ENCODE measurements at regions not wholly inside any gene's neighbourhood (a gene's known extent, or its start where the extent isn't known, plus 50 kb on each side); places are given as distances from the start of the nearest gene placed in this dataset.
"Not testable (repeated sequence)": the region's sequence is repeated elsewhere in the genome, so short reads cannot be mapped to it uniquely, and the experiment has no call there.

GRCh38 chr1:114263343-114263742 lies 109.7 kb upstream of the SYT6 start:
- no peak for DNase-seq (ENCODE audit: low read depth)

- DNase-seq (ENCODE audit: low read depth): no peak
Measured at GRCh38 chr1:114262337-114262736, 108.7 kb upstream of the SYT6 start.

- no peak for DNase-seq (ENCODE audit: low read depth)
Measured at GRCh38 chr1:114260805-114261484, 107.3 kb upstream of the SYT6 start.

GRCh38 chr1:114259511-114260160 lies 106.0 kb upstream of the SYT6 start:
- DNase-seq (ENCODE audit: low read depth): no peak

- DNase-seq (ENCODE audit: low read depth): no peak
Measured at GRCh38 chr1:114258633-114259032, 105.0 kb upstream of the SYT6 start.

- no peak for DNase-seq (ENCODE audit: low read depth)
Measured at GRCh38 chr1:114258074-114258473, 104.4 kb upstream of the SYT6 start.

GRCh38 chr1:114257554-114257953 lies 103.9 kb upstream of the SYT6 start:
- no peak for DNase-seq (ENCODE audit: low read depth)

GRCh38 chr1:114253900-114254299 lies 100.2 kb upstream of the SYT6 start:
- no peak for DNase-seq (ENCODE audit: low read depth)

- no peak for DNase-seq (ENCODE audit: low read depth)
Measured at GRCh38 chr1:114251573-114251939, 97.9 kb upstream of the SYT6 start.

- no peak for DNase-seq (ENCODE audit: low read depth)
Measured at GRCh38 chr1:114250683-114251572, 97.3 kb upstream of the SYT6 start.

GRCh38 chr1:114249691-114250090 lies 96.0 kb upstream of the SYT6 start:
- no peak for DNase-seq (ENCODE audit: low read depth)

- DNase-seq (ENCODE audit: low read depth): no peak
Measured at GRCh38 chr1:114248162-114248561, 94.5 kb upstream of the SYT6 start.

- not testable (repeated sequence) for DNase-seq (ENCODE audit: low read depth)
Measured at GRCh38 chr1:114242531-114243210, 89.0 kb upstream of the SYT6 start.

GRCh38 chr1:114238053-114238452 lies 84.4 kb upstream of the SYT6 start:
- no peak for DNase-seq (ENCODE audit: low read depth)

GRCh38 chr1:114236517-114236916 lies 82.8 kb upstream of the SYT6 start:
- DNase-seq (ENCODE audit: low read depth): no peak

- no peak for DNase-seq (ENCODE audit: low read depth)
Measured at GRCh38 chr1:114235960-114236359, 82.3 kb upstream of the SYT6 start.

- DNase-seq (ENCODE audit: low read depth): no peak
Measured at GRCh38 chr1:114235281-114235680, 81.6 kb upstream of the SYT6 start.

GRCh38 chr1:114234408-114235124 lies 80.9 kb upstream of the SYT6 start:
- no peak for DNase-seq (ENCODE audit: low read depth)

GRCh38 chr1:114232691-114233090 lies 79.0 kb upstream of the SYT6 start:
- no peak for DNase-seq (ENCODE audit: low read depth)

- no peak for DNase-seq (ENCODE audit: low read depth)
Measured at GRCh38 chr1:114231301-114231700, 77.6 kb upstream of the SYT6 start.

GRCh38 chr1:114229368-114229767 lies 75.7 kb upstream of the SYT6 start:
- no peak for DNase-seq (ENCODE audit: low read depth)

- DNase-seq (ENCODE audit: low read depth): no peak
Measured at GRCh38 chr1:114227059-114227458, 73.4 kb upstream of the SYT6 start.
